Esophagus muscularis mucosa (tissue), 4 donors: ENCODE measurements at regions not wholly inside any gene's neighbourhood (a gene's known extent, or its start where the extent isn't known, plus 50 kb on each side); places are given as distances from the start of the nearest gene placed in this dataset.

Experiments
- DNase-seq: peaks from one replicate; pipeline ENCODE4 v3.0.0-alpha.2; 2017; ENCODE audit errors: extremely low spot score
- H3K27ac ChIP-seq, 4 donors: fragments of 200-600 bp; sonication (generic); replicated peaks in 1 of 4; 1 replicate in 3 of 4; 2 replicates in 1 of 4; pipeline ENCODE4 v1.5.1; 2016 to 2019; ENCODE audit warnings: mild to moderate bottlenecking in 1 of 4
- H3K27me3 ChIP-seq, 4 donors: fragments of 200-600 bp; sonication (generic); one replicate each; pipeline versions ENCODE4 v1.5.1 to v1.6.0; 2016 to 2019
- H3K36me3 ChIP-seq, 4 donors: fragments of 200-600 bp; sonication (generic); one replicate each; pipeline ENCODE4 v1.5.1; 2016 to 2019
- H3K4me1 ChIP-seq, 4 donors: fragments of 200-600 bp; sonication (generic); one replicate each; pipeline ENCODE4 v1.5.1; 2016 to 2019
- H3K4me3 ChIP-seq, 4 donors: fragments of 200-600 bp; sonication (generic); 1 replicate in 2 of 4; 2 replicates in 2 of 4; pipeline ENCODE4 v1.5.1; 2016 to 2019; ENCODE audit warnings: mild to moderate bottlenecking in 4 of 4, moderate library complexity in 1 of 4
- H3K9me3 ChIP-seq, 4 donors: fragments of 200-600 bp; sonication (generic); 1 replicate in 3 of 4; 2 replicates in 1 of 4; pipeline ENCODE4 v1.5.1; 2016 to 2019
- CTCF ChIP-seq, 3 experiments: fragments of 200-600 bp in 2 of 3; fragments of 450-650 bp in 1 of 3; sonication (generic) in 2 of 3; IDR thresholded peaks; one replicate each; pipeline ENCODE4 v1.5.1; 2017 to 2019; ENCODE audit warnings: antibody characterized with exemption in 3 of 3, mild to moderate bottlenecking in 2 of 3, moderate library complexity in 1 of 3
- EP300 ChIP-seq: sonication (generic); formaldehyde crosslinking; IDR thresholded peaks from one replicate; pipeline ENCODE4 v1.6.1; 2017; ENCODE audit warnings: antibody characterized with exemption
- POLR2A ChIP-seq: fragments of 450-650 bp; IDR thresholded peaks from one replicate; pipeline ENCODE4 v1.6.1; 2017; ENCODE audit warnings: antibody characterized with exemption, moderate library complexity, mild to moderate bottlenecking, low read depth
- POLR2AphosphoS5 ChIP-seq, 2 donors: sonication (generic); formaldehyde crosslinking; IDR thresholded peaks; one replicate each; pipeline ENCODE4 v1.6.1; 2017; ENCODE audit warnings: antibody characterized with exemption in 2 of 2
- WGBS: methylation state at CpG from one replicate; pipeline ENCODE4 v1.1.5; 2018; 5-methylcytosine and 5-hydroxymethylcytosine counted together
- intact Hi-C: fragments of 100-400 bp; cut with DNase I; formaldehyde crosslinking; loops from one replicate; pipeline ENCODE4 v1.15.1; 2023

- H3K27ac ChIP-seq = no peak overlapping the region
- no peaks in the 10 kb centered on the region for H3K36me3 ChIP-seq
- no peak for TF ChIP-seq POLR2AphosphoS5 (IDR thresholded peaks at IDR 0.05)
- no peak for TF ChIP-seq EP300
- TF ChIP-seq CTCF (IDR thresholded peaks at IDR 0.05) = no peak
- TF ChIP-seq POLR2A = no peak
- intact Hi-C loops = no loop called here
- no peak for DNase-seq
- H3K4me3 ChIP-seq = no peak overlapping the region
- H3K9me3 ChIP-seq = no peaks in the 10 kb centered on the region
- no peaks in the 10 kb centered on the region for H3K4me1 ChIP-seq
- no peaks in the 10 kb centered on the region for H3K27me3 ChIP-seq
- 90% methylated on average over 2 of the region's 2 CpGs for WGBS
Observed at GRCh38 chr2:188220535-188220934, 71.1 kb upstream of the GULP1 start.

GRCh38 chr2:188227713-188228112 is 64.0 kb upstream of the GULP1 start:
- Histone ChIP-seq H3K27ac (no peak overlapping the region), H3K4me1 (no peaks in the 10 kb centered on the region), H3K4me3 (no peak overlapping the region), H3K36me3 (no peaks in the 10 kb centered on the region), H3K27me3 (no peaks in the 10 kb centered on the region), H3K9me3 (no peaks in the 10 kb centered on the region)
- intact Hi-C loops = no loop called here
- no peak for DNase-seq
- no peak for TF ChIP-seq CTCF (IDR thresholded peaks at IDR 0.05)
- TF ChIP-seq EP300 = no peak
- no peak for TF ChIP-seq POLR2A
- TF ChIP-seq POLR2AphosphoS5 (IDR thresholded peaks at IDR 0.05) = no peak
- 90% methylated on average over 8 of the region's 8 CpGs for WGBS

GRCh38 chr2:188235364-188235763 is 56.3 kb upstream of the GULP1 start:
- Histone ChIP-seq H3K27ac (no peak overlapping the region), H3K36me3 (no peaks in the 10 kb centered on the region), H3K27me3 (no peaks in the 10 kb centered on the region), H3K9me3 (peaks cover 0 to 8% (median 3%) of the 10 kb centered on the region in 4 donors), H3K4me1 (no peaks in the 10 kb centered on the region), H3K4me3 (no peak overlapping the region)
- no peak for DNase-seq
- intact Hi-C loops = no loop called here
- TF ChIP-seq POLR2AphosphoS5 (IDR thresholded peaks at IDR 0.05) (no peak), POLR2A (no peak), CTCF (IDR thresholded peaks at IDR 0.05) (no peak), EP300 (no peak)
- 91% methylated on average over 5 of the region's 5 CpGs for WGBS

- Histone ChIP-seq H3K36me3 (no peaks in the 10 kb centered on the region), H3K4me1 (no peaks in the 10 kb centered on the region), H3K27ac (no peak overlapping the region), H3K4me3 (no peak overlapping the region), H3K27me3 (no peaks in the 10 kb centered on the region), H3K9me3 (peaks cover 0 to 8% (median 3%) of the 10 kb centered on the region in 4 donors)
- intact Hi-C loops = no loop called here
- no peak for DNase-seq
- 56% methylated on average over 1 of the region's 1 CpG for WGBS
- TF ChIP-seq EP300 (no peak), POLR2A (no peak), CTCF (IDR thresholded peaks at IDR 0.05) (no peak), POLR2AphosphoS5 (IDR thresholded peaks at IDR 0.05) (no peak)
Observed at GRCh38 chr2:188238386-188238785, 53.3 kb upstream of the GULP1 start.
